ENCODE measurements at regions not wholly inside any gene's neighbourhood (a gene's known extent, or its start where the extent isn't known, plus 50 kb on each side); places are given as distances from the start of the nearest gene placed in this dataset.

DNA sequence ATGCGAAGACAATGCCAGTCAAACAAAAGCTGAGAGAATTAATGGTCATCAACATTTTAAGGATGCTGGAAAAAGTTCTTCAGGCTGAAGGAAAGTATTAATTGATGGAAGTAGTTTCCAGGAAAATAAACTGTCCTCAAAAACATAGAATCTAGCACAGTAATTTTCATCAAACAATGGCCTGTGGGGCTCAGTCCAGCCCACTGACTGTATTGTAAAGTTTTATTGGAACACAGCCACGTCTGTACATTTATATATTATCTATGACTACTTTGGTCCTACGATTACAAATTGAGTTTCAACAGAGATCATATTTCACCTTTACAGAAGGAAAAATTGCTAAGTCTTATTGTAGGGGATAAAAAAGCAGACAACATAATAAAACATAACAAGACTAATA, 484.5 kb downstream of the KCNJ2 start:
- no peaks in the 10 kb centered on the region for H3F3A ChIP-seq (ENCODE audit: low read length, unreplicated experiment)

DNA sequence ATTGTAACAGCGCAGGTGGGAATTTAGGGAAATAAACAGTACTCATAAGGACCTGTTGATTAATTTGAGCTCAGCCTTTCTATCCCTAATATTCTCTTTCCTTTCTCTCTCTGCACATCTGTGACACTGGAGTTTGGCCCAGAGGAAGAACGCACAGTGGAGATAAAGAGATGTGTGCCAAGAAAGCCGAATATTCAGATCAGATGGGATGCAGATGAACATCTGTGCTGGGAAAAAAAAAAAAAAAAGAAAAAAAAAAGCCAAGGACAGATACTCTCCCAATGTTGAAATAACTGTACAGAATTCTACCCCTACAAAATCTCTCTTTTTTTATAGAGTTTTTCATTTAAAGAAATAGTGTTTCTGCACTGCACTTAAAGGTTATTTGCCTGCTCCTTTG, 485.4 kb downstream of the KCNJ2 start:
- no peak overlapping the region for H3K27ac ChIP-seq (ENCODE audit: low read length)
- TF ChIP-seq EZH2 (IDR thresholded peaks at IDR 0.05; ENCODE audit: low read length, unreplicated experiment) (no peak), EZH2phosphoT487 (IDR thresholded peaks at IDR 0.05; ENCODE audit: borderline replicate concordance, low read length) (no peak)
- TF ChIP-seq, protein P1, sequence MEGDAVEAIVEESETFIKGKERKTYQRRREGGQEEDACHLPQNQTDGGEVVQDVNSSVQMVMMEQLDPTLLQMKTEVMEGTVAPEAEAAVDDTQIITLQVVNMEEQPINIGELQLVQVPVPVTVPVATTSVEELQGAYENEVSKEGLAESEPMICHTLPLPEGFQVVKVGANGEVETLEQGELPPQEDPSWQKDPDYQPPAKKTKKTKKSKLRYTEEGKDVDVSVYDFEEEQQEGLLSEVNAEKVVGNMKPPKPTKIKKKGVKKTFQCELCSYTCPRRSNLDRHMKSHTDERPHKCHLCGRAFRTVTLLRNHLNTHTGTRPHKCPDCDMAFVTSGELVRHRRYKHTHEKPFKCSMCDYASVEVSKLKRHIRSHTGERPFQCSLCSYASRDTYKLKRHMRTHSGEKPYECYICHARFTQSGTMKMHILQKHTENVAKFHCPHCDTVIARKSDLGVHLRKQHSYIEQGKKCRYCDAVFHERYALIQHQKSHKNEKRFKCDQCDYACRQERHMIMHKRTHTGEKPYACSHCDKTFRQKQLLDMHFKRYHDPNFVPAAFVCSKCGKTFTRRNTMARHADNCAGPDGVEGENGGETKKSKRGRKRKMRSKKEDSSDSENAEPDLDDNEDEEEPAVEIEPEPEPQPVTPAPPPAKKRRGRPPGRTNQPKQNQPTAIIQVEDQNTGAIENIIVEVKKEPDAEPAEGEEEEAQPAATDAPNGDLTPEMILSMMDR (conservative IDR thresholded peaks at IDR 0.05; ENCODE audit: low read depth, low read length) = no peak
- H3K9me3 ChIP-seq (ENCODE audit: low read length) = no peaks in the 10 kb centered on the region
- ATAC-seq (no peak), DNase-seq (no peak)
- H2AFZ ChIP-seq (ENCODE audit: low read length) = no peak overlapping the region
- no peak overlapping the region for H3K4me2 ChIP-seq (ENCODE audit: low read length)
- no peaks in the 10 kb centered on the region for H3K9me2 ChIP-seq (replicated peaks; ENCODE audit: low read length)
- peaks cover 75% of the 10 kb centered on the region for H3K27me3 ChIP-seq (ENCODE audit: low read length)
- ChIA-PET CTCF (no interaction called here), POLR2A (ENCODE audit: unreplicated experiment) (no interaction called here)
- no peak overlapping the region for H3K4me3 ChIP-seq (ENCODE audit: low read length)
- H3K4me1 ChIP-seq (ENCODE audit: insufficient read depth, low read length) = no peaks in the 10 kb centered on the region
- no peaks in the 10 kb centered on the region for H4K20me1 ChIP-seq (ENCODE audit: low read length)
- no TSS peak for BruUV-seq (replicated peaks)
- no peaks in the 10 kb centered on the region for H3K36me3 ChIP-seq (ENCODE audit: low read depth, low read length)
- H3F3A ChIP-seq (ENCODE audit: low read length, unreplicated experiment) = no peaks in the 10 kb centered on the region
- no peaks in the 10 kb centered on the region for H3K79me2 ChIP-seq (ENCODE audit: low read length)
- no peak overlapping the region for H3K9ac ChIP-seq (ENCODE audit: low read length)
- intact Hi-C loops (cut with micrococcal nuclease) = no loop called here

More for the DNA sequence above, 484.5 kb downstream of the KCNJ2 start:
- TF ChIP-seq EZH2 (IDR thresholded peaks at IDR 0.05; ENCODE audit: low read length, unreplicated experiment) (no peak), EZH2phosphoT487 (IDR thresholded peaks at IDR 0.05; ENCODE audit: borderline replicate concordance, low read length) (no peak)
- TF ChIP-seq, protein P1 (conservative IDR thresholded peaks at IDR 0.05; ENCODE audit: low read depth, low read length) = no peak
- no peaks in the 10 kb centered on the region for H3K9me2 ChIP-seq (replicated peaks; ENCODE audit: low read length)
- H3K79me2 ChIP-seq (ENCODE audit: low read length) = no peaks in the 10 kb centered on the region
- no peak overlapping the region for H3K4me2 ChIP-seq (ENCODE audit: low read length)
- ATAC-seq = no peak
- no peak for DNase-seq
- H3K9ac ChIP-seq (ENCODE audit: low read length) = no peak overlapping the region
- H3K27me3 ChIP-seq (ENCODE audit: low read length) = peaks cover 80% of the 10 kb centered on the region
- BruUV-seq (replicated peaks) = no TSS peak
- H4K20me1 ChIP-seq (ENCODE audit: low read length) = no peaks in the 10 kb centered on the region
- H3K9me3 ChIP-seq (ENCODE audit: low read length) = no peaks in the 10 kb centered on the region
- H3K4me3 ChIP-seq (ENCODE audit: low read length) = no peak overlapping the region
- ChIA-PET CTCF (no interaction called here), POLR2A (ENCODE audit: unreplicated experiment) (no interaction called here)
- no peak overlapping the region for H2AFZ ChIP-seq (ENCODE audit: low read length)
- no peaks in the 10 kb centered on the region for H3K4me1 ChIP-seq (ENCODE audit: insufficient read depth, low read length)
- no peak overlapping the region for H3K27ac ChIP-seq (ENCODE audit: low read length)
- intact Hi-C loops (cut with micrococcal nuclease) = no loop called here
- no peaks in the 10 kb centered on the region for H3K36me3 ChIP-seq (ENCODE audit: low read depth, low read length)

DNA sequence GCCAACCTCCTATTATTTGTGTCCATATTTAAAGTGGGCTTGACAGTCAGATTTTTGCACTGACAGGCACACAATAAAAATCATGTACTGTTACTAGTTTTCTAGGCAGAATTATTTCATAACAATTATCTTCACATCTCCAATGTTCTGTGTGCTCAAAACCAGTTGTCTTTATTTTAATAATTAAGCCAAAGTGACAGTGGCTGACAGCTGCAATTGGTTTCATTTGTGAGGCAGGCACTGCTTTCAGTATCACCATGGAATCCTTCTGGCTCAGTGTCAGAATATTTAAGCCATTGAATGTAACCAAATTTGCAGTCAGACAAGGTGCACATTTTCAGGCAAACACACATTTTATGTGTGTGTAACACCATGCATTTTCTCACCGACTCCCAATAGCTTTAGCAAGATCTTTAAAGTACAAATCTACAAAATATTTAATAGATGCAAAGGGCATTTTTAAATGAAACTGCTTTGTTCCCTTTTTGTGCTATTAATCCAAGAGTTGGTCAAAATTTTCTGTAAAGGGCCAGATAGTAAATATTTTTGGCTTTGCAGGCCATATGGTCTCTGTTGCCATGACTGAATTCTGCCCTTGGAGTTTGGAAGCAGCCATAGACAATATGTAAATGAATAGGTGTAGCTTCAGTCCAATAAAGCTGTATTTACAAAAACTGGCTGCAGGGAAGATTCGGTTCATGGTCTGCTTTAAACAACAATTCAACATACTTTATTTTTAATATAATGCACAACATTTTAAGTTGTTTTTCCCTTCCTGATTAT, 486.0 kb downstream of the KCNJ2 start:
- TF ChIP-seq EZH2phosphoT487 (IDR thresholded peaks at IDR 0.05; ENCODE audit: borderline replicate concordance, low read length) = no peak
- no peak for TF ChIP-seq EZH2 (IDR thresholded peaks at IDR 0.05; ENCODE audit: low read length, unreplicated experiment)
- TF ChIP-seq, protein P1 (conservative IDR thresholded peaks at IDR 0.05; ENCODE audit: low read depth, low read length) = no peak
- no peaks in the 10 kb centered on the region for H3K36me3 ChIP-seq (ENCODE audit: low read depth, low read length)
- H3K4me1 ChIP-seq (ENCODE audit: insufficient read depth, low read length) = no peaks in the 10 kb centered on the region
- no peaks in the 10 kb centered on the region for H3F3A ChIP-seq (ENCODE audit: low read length, unreplicated experiment)
- H3K9ac ChIP-seq (ENCODE audit: low read length) = no peak overlapping the region
- no peaks in the 10 kb centered on the region for H3K9me2 ChIP-seq (replicated peaks; ENCODE audit: low read length)
- H2AFZ ChIP-seq (ENCODE audit: low read length) = no peak overlapping the region
- BruUV-seq (replicated peaks) = no TSS peak
- H3K4me2 ChIP-seq (ENCODE audit: low read length) = no peak overlapping the region
- H3K9me3 ChIP-seq (ENCODE audit: low read length) = no peaks in the 10 kb centered on the region
- H3K4me3 ChIP-seq (ENCODE audit: low read length) = no peak overlapping the region
- peaks cover 75% of the 10 kb centered on the region for H3K27me3 ChIP-seq (ENCODE audit: low read length)
- H3K27ac ChIP-seq (ENCODE audit: low read length) = no peak overlapping the region
- CTCF ChIA-PET = no interaction called here
- ATAC-seq (no peak), DNase-seq (no peak)
- intact Hi-C loops (cut with micrococcal nuclease) = no loop called here
- POLR2A ChIA-PET (ENCODE audit: unreplicated experiment) = no interaction called here
- no peaks in the 10 kb centered on the region for H3K79me2 ChIP-seq (ENCODE audit: low read length)
- H4K20me1 ChIP-seq (ENCODE audit: low read length) = no peaks in the 10 kb centered on the region
